HEK293T (cell line): ENCODE measurements at regions not wholly inside any gene's neighbourhood (a gene's known extent, or its start where the extent isn't known, plus 50 kb on each side); places are given as distances from the start of the nearest gene placed in this dataset.

Source experiments
- CTCF ChIA-PET: fragments of 350-600 bp; formaldehyde crosslinking; extraction: SDS; loops from one replicate; lab custom pipeline; 2021; ENCODE audit warnings: antibody characterized with exemption, inconsistent platforms; lab: Yijun Ruan, JAX
- POLR2A ChIA-PET: fragments of 350-600 bp; formaldehyde crosslinking; extraction: SDS; loops from one replicate; lab custom pipeline; 2020; ENCODE audit warnings: antibody characterized with exemption, inconsistent platforms; lab: Yijun Ruan, JAX
- DNase-seq: peaks from one replicate; pipeline ENCODE4 v3.0.0; 2012; ENCODE audit warnings: mixed read lengths; ENCODE audit errors: extremely low spot score
- ARNT ChIP-seq: fragments of 450-650 bp; IDR thresholded peaks from 2 replicates; pipeline ENCODE4 v1.6.1; 2017; ENCODE audit warnings: mild to moderate bottlenecking
- BHLHE40 ChIP-seq: fragments of 450-650 bp; IDR thresholded peaks from 2 replicates; pipeline ENCODE4 v1.6.1; 2016; ENCODE audit warnings: mild to moderate bottlenecking, moderate library complexity, borderline replicate concordance
- CTBP1 ChIP-seq: fragments of 450-650 bp; IDR thresholded peaks from 2 replicates; pipeline ENCODE4 v1.6.1; 2016; ENCODE audit warnings: borderline replicate concordance
- ELF4 ChIP-seq: fragments of 450-650 bp; IDR thresholded peaks from 2 replicates; pipeline ENCODE4 v1.6.1; 2017; ENCODE audit warnings: antibody characterized with exemption
- FOXA1 ChIP-seq: fragments of 450-650 bp; IDR thresholded peaks from 2 replicates; pipeline ENCODE4 v1.6.1; 2016; ENCODE audit warnings: mild to moderate bottlenecking
- FOXK2 ChIP-seq: fragments of 450-650 bp; IDR thresholded peaks from 2 replicates; pipeline ENCODE4 v1.6.1; 2016; ENCODE audit warnings: mild to moderate bottlenecking
- FOXM1 ChIP-seq: fragments of 450-650 bp; IDR thresholded peaks from 2 replicates; pipeline ENCODE4 v1.6.1; 2017; ENCODE audit warnings: mild to moderate bottlenecking, borderline replicate concordance
- HDGF ChIP-seq: fragments of 450-650 bp; IDR thresholded peaks from 2 replicates; pipeline ENCODE4 v1.6.1; 2017; ENCODE audit warnings: antibody characterized with exemption, borderline replicate concordance
- L3MBTL2 ChIP-seq: fragments of 450-650 bp; conservative IDR thresholded peaks from 2 replicates; pipeline ENCODE4 v1.6.1; 2016; ENCODE audit warnings: mild to moderate bottlenecking
- LEF1 ChIP-seq: fragments of 450-650 bp; IDR thresholded peaks from 2 replicates; pipeline ENCODE4 v1.6.1; 2017; ENCODE audit warnings: mild to moderate bottlenecking, borderline replicate concordance
- NFRKB ChIP-seq: fragments of 450-650 bp; IDR thresholded peaks from 2 replicates; pipeline ENCODE4 v1.6.1; 2016; ENCODE audit warnings: mild to moderate bottlenecking, moderate library complexity
- SP1 ChIP-seq: fragments of 450-650 bp; IDR thresholded peaks from 2 replicates; pipeline ENCODE4 v1.6.1; 2017
- SUZ12 ChIP-seq: fragments of 450-650 bp; IDR thresholded peaks from 2 replicates; pipeline ENCODE4 v1.6.1; 2016; ENCODE audit warnings: mild to moderate bottlenecking
- TARDBP ChIP-seq: fragments of 450-650 bp; IDR thresholded peaks from 2 replicates; pipeline ENCODE4 v1.6.1; 2016
- ZNF384 ChIP-seq: fragments of 450-650 bp; IDR thresholded peaks from 2 replicates; pipeline ENCODE4 v1.6.1; 2016
- TF ChIP-seq, protein P1 (sequence below): fragments of 450-650 bp; IDR thresholded peaks from 2 replicates; pipeline ENCODE4 v1.6.1; 2016

DNA sequence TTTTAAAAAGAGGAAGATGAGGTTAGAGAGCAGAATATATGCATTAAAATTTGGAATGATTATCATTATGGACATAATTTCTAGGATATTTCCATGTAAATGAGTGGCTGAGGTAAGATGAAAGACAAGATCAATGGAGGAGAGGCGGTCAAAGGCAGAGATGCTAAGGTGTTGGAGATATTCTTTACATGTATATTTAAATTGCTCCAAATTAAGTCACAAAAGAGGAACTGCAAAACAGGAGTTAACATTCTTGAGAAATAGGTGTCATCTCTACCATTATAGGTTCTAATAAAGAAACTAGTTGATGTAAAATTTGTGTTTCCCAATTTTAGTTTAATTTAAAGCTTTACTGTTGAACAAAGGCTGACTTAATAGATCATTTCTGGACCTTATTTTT is 268.5 kb upstream of the PPFIA2 start:
- ChIA-PET POLR2A (no interaction called here), CTCF (no interaction called here)
- no peak for DNase-seq
- TF ChIP-seq HDGF (no peak), L3MBTL2 (no peak), FOXK2 (no peak), BHLHE40 (no peak), ELF4 (no peak), SP1 (no peak), SUZ12 (no peak), LEF1 (no peak)

DNA sequence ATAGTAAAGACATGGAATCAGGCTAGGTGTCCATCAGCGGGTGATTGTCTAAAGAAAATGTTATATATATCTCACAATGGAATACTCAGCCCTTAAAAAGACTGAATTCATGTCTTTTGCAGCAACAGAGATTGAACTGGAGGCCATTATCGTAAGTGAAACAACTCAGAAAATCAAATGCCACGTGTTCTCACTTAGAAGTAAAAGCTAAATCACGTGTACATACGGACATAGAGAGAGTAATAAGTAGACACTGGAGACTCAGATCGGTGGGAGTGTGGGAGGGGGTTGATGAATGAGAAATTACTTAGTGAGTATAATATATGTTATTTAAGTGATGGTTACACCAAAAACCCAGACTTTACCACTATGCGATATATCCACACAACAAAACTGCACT is 266.3 kb upstream of the PPFIA2 start:
- POLR2A ChIA-PET: no interaction called here
- TF ChIP-seq HDGF (no peak), CTBP1 (no peak), FOXA1 (no peak)
- CTCF ChIA-PET: no interaction called here
- DNase-seq: no peak

DNA sequence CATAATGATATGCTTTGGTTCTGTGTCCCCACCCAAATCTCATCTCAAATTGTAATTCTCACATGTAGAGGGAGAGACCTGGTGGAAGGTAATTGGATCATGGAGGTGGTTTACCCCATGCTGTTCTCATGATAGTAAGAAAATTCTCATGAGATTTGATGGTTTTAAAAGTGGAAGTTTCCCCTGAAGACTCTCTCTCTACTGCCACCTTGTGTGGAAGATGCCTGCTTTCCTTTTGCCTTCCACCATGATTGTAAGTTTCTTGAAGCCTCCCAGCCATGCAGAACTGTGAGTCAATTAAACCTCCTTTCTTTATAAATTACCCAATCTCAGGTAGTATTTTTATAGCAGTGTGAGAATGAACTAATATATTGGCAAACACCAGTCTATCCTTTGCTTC is 260.4 kb upstream of the PPFIA2 start:
- no peak for DNase-seq
- TF ChIP-seq HDGF (no peak), NFRKB (no peak)

DNA sequence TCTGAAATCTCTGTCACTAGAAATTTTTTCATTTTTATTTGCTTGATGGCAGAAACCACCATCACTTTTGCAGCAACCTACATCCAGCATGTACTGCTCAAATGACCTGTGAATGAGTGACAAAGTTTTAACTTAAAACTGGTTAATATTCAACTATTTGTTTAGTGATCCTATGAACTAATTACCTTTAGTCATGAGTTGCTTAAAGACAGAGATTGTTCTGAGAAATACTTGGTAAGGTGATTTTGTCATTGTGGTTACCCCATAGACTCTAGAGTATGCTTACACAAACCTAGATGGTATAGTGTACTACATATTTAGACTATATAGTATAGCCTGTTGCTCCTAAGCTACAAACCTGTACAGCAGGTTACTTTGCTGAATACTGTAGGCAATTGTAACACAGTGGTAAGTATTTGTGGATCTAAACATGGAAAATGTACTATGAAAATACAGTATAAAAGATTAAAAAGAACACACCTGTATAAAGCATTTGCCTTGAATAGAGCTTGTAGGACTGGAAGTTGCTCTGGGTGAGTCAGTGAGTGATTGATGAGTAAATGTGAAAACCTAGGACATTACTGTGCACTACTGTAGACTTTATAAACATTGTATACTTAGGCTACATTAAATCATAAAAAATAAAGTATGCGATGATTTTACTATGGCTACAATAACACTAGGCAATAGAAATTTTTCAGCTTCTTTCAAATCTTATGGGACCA is 256.6 kb upstream of the PPFIA2 start:
- CTCF ChIA-PET: no interaction called here
- no peak for DNase-seq
- no peak for TF ChIP-seq CTBP1
- TF ChIP-seq BHLHE40: no peak
- no peak for TF ChIP-seq LEF1
- TF ChIP-seq FOXK2: no peak
- TF ChIP-seq ELF4: no peak
- no peak for TF ChIP-seq NFRKB
- no peak for TF ChIP-seq ARNT
- TF ChIP-seq FOXA1: no peak
- TF ChIP-seq FOXM1: no peak
- POLR2A ChIA-PET: no interaction called here

More for the DNA sequence above, 260.4 kb upstream of the PPFIA2 start:
- ChIA-PET CTCF (no interaction called here), POLR2A (no interaction called here)

DNA sequence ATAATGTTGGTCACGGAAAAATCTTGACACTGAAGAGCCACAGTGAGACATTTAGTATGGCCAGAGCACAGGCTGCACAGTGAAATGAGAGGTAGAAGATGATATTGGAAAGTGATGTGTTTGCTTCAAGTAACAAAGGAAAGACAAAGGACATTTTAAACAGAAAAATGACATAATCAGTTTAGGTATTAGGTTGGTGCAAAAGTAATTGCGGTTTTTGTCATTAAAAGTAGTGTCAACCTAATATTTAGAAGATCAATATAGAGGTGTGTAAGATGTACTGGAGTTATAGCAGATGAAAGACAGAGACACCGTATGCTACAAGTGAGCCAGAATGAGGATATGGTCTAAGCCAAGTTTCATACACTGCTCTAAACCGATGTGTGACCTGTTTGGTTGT is 253.0 kb upstream of the PPFIA2 start:
- TF ChIP-seq ELF4: peak; percentile 86
- no peak for TF ChIP-seq HDGF
- no peak for DNase-seq
- POLR2A ChIA-PET: no interaction called here
- CTCF ChIA-PET: no interaction called here

DNA sequence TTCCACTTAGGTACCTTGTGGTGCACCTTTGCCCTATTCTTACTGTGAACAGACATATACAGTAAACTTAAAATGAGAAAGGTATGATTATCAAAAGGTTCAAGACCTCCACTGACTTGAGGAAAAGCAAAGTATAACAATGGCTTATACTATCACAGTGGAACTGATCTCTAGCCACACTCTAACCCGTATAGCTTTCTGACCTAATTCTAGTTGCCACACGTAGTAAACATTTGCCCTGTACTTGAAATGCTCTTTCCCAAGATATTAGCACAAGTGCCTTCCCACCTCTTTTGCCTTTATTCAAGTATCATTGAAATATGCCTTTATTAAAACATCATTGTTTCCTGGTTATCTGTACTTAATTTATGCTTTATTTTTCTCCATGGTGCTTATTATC is 250.4 kb upstream of the PPFIA2 start:
- DNase-seq: no peak
- ChIA-PET POLR2A (no interaction called here), CTCF (no interaction called here)
- TF ChIP-seq FOXK2: no peak
- TF ChIP-seq SP1: no peak
- TF ChIP-seq, protein P1, sequence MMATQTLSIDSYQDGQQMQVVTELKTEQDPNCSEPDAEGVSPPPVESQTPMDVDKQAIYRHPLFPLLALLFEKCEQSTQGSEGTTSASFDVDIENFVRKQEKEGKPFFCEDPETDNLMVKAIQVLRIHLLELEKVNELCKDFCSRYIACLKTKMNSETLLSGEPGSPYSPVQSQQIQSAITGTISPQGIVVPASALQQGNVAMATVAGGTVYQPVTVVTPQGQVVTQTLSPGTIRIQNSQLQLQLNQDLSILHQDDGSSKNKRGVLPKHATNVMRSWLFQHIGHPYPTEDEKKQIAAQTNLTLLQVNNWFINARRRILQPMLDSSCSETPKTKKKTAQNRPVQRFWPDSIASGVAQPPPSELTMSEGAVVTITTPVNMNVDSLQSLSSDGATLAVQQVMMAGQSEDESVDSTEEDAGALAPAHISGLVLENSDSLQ: no peak
- no peak for TF ChIP-seq CTBP1
- no peak for TF ChIP-seq FOXM1
- no peak for TF ChIP-seq ZNF384
- no peak for TF ChIP-seq FOXA1
- no peak for TF ChIP-seq LEF1
- no peak for TF ChIP-seq HDGF
- no peak for TF ChIP-seq L3MBTL2
- TF ChIP-seq NFRKB: no peak
- TF ChIP-seq ELF4: no peak
- no peak for TF ChIP-seq BHLHE40

DNA sequence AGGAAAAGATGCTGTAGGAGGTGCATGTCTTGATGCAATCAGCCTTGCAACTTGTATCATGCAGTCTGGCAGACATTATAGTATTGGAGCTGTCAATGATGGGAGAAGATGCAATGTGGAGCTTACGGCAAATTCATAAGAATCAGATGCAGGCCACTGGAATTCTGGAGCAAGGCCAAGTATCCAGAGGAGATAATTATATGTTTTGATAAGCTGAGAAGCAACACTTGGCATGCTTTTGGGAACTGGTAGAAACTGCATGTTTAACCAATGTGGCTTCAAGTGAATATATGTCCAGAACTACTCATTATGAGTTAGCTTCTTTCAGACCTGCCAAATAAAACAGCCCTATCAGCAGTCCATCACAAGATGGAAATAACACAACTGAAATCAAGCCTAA is 249.1 kb upstream of the PPFIA2 start:
- CTCF ChIA-PET: no interaction called here
- POLR2A ChIA-PET: no interaction called here
- no peak for DNase-seq
- TF ChIP-seq FOXK2 (no peak), BHLHE40 (no peak), SUZ12 (no peak), HDGF (no peak), LEF1 (no peak), TARDBP (no peak), FOXA1 (no peak), FOXM1 (no peak), SP1 (no peak), NFRKB (no peak), ARNT (no peak), ZNF384 (no peak), CTBP1 (no peak), ELF4 (no peak)
- TF ChIP-seq, protein P1: no peak
